Natural killer cell (primary cell): ENCODE measurements at regions not wholly inside any gene's neighbourhood (a gene's known extent, or its start where the extent isn't known, plus 50 kb on each side); places are given as distances from the start of the nearest gene placed in this dataset.

Experiments used
- ATAC-seq, 3 donors: fragments of 150-1000 bp in 2 of 3; fragments of 200-7000 bp in 1 of 3; cut with Tn5 transposase; 1 replicate in 1 of 3; 2 replicates in 2 of 3; pipeline ENCODE4 v1.10.0; 2021; ENCODE audit warnings: mild to moderate bottlenecking in 2 of 3, moderate library complexity in 2 of 3
- DNase-seq, 2 donors: peaks; one replicate each; pipeline versions ENCODE4 v3.0.0 to v3.0.0-alpha.2; 2013 to 2021; ENCODE audit warnings: mixed read lengths in 1 of 2
- H3K27ac ChIP-seq: one replicate; pipeline ENCODE4 v1.5.1; 2013; ENCODE audit warnings: mild to moderate bottlenecking, low read length
- H3K27me3 ChIP-seq: one replicate; pipeline ENCODE4 v1.6.1; 2013; ENCODE audit warnings: low read length; ENCODE audit not compliant: control insufficient read depth, insufficient read depth
- H3K36me3 ChIP-seq: one replicate; pipeline ENCODE4 v1.6.1; 2013; ENCODE audit warnings: low read length; ENCODE audit not compliant: control insufficient read depth, insufficient read depth
- H3K4me1 ChIP-seq: one replicate; pipeline ENCODE4 v1.6.1; 2013; ENCODE audit warnings: low read length; ENCODE audit not compliant: control insufficient read depth, insufficient read depth
- H3K4me3 ChIP-seq: one replicate; pipeline ENCODE4 v1.5.1; 2013; ENCODE audit warnings: low read length
- H3K9me3 ChIP-seq: one replicate; pipeline ENCODE4 v1.6.1; 2013; ENCODE audit warnings: low read length; ENCODE audit not compliant: control insufficient read depth, insufficient read depth
- H3K27ac Mint-ChIP-seq, 2 donors: one replicate each; pipeline ENCODE4 v1.8.0; 2022; ENCODE audit warnings: mild to moderate bottlenecking in 2 of 2, mixed read lengths in 2 of 2, moderate library complexity in 1 of 2
- H3K27me3 Mint-ChIP-seq, 2 donors: one replicate each; pipeline ENCODE4 v1.8.0; 2022; ENCODE audit warnings: low read depth in 2 of 2, mixed read lengths in 2 of 2
- H3K36me3 Mint-ChIP-seq: one replicate; pipeline ENCODE4 v1.8.0; 2022; ENCODE audit warnings: mixed read lengths
- H3K4me1 Mint-ChIP-seq, 2 donors: one replicate each; pipeline ENCODE4 v1.8.0; 2022; ENCODE audit warnings: mixed read lengths in 2 of 2
- H3K4me3 Mint-ChIP-seq: one replicate; pipeline ENCODE4 v1.8.0; 2022; ENCODE audit warnings: mild to moderate bottlenecking, moderate library complexity, mixed read lengths
- H3K9me3 Mint-ChIP-seq, 2 donors: one replicate each; pipeline ENCODE4 v1.8.0; 2022; ENCODE audit warnings: mixed read lengths in 2 of 2
- WGBS: methylation state at CpG from one replicate; pipeline ENCODE4 v1.1.7; 2013; ENCODE audit warnings: missing lambda C conversion rate; ENCODE audit not compliant: insufficient coverage; 5-methylcytosine and 5-hydroxymethylcytosine counted together
- intact Hi-C: fragments of 100-400 bp; cut with micrococcal nuclease; formaldehyde crosslinking; loops from one replicate; pipeline ENCODE4 v1.14.2; 2022
- TF ChIP-seq, protein P1 (sequence below): fragments of 200-600 bp; IDR thresholded peaks from one replicate; pipeline ENCODE4 v1.8.0; 2022; ENCODE audit warnings: antibody characterized with exemption

DNA sequence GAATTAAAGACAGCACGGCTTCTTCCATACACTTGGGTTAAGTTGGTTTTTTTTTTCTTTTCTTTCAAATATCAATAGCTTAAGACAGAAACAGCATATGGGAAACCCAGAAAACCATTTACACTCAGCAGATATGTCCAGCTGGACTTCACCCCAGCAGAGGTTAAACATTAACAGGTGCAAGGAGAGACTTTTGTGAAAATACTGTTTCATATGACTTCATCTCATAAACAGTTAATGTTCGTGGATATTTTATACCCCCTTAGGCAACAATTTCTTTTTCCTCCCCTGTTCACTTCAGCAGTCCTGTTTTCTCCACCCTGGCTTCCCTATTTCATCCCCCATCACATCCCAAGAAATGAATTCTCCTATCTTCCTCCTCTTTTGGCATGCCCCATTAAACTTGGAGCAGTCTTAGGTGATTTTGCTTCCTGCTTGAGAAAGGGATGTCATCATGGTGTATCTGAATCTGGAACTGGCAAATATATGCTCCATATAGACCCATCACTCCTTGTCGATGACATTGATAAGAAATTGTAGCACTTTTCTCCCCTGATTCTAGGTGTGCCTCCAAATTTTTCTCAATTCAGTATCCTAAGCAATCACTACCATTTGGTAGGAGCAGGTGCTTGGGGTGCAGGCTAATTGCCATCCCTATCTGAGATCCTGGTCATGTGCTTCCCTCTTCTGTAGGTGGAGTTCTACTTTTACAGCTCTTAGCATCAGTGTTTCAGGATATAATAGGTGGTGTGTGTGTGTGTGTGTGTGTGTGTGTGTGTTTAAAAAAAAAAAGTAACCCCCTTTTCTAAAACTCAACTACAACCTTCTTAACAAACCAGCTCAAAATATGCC is 67.9 kb downstream of the BMP4 start:
- H3K36me3 ChIP-seq, result no peaks in the 10 kb centered on the region
- intact Hi-C loops, result no loop called here

DNA sequence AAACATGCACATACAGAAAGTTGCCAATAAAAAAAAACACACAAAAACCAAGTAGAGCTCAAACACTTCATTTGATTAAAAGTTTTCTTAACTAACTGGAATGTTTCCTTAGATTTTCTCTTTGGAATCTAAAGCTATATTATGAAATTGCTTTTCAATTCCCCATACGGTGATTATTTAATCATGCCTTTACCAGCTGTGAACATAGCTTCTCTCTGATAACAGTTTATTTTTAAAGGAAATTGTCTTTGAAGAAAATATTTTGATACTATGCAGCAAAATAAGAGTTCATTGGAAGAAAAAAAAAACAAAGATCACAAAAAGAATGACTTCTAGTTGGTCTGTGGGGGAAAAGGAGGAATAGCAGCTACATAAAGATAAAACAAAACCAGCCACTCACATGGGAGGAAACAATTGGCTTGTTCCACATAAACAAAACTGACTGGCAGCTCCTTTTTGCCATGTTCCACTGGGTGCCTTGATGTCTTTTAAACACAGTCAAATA is 71.4 kb downstream of the BMP4 start:
- H3K4me1 Mint-ChIP-seq, result no peaks in the 10 kb centered on the region

More for the DNA sequence above, 67.9 kb downstream of the BMP4 start:
- H3K4me3 Mint-ChIP-seq, result no peak overlapping the region
- Histone ChIP-seq H3K9me3 (no peaks in the 10 kb centered on the region), H3K4me1 (no peaks in the 10 kb centered on the region), H3K27me3 (no peaks in the 10 kb centered on the region), H3K4me3 (no peak overlapping the region), H3K27ac (no peak overlapping the region)
- ATAC-seq (no peak), DNase-seq (no peak)
- H3K9me3 Mint-ChIP-seq, result peaks cover 7% of the 10 kb centered on the region in 2 donors
- H3K4me1 Mint-ChIP-seq, result no peaks in the 10 kb centered on the region
- no peaks in the 10 kb centered on the region for H3K27me3 Mint-ChIP-seq
- WGBS, result 77% methylated on average over 2 of the region's 3 CpGs
- H3K27ac Mint-ChIP-seq, result no peak overlapping the region
- H3K36me3 Mint-ChIP-seq, result no peaks in the 10 kb centered on the region
- TF ChIP-seq, protein P1, sequence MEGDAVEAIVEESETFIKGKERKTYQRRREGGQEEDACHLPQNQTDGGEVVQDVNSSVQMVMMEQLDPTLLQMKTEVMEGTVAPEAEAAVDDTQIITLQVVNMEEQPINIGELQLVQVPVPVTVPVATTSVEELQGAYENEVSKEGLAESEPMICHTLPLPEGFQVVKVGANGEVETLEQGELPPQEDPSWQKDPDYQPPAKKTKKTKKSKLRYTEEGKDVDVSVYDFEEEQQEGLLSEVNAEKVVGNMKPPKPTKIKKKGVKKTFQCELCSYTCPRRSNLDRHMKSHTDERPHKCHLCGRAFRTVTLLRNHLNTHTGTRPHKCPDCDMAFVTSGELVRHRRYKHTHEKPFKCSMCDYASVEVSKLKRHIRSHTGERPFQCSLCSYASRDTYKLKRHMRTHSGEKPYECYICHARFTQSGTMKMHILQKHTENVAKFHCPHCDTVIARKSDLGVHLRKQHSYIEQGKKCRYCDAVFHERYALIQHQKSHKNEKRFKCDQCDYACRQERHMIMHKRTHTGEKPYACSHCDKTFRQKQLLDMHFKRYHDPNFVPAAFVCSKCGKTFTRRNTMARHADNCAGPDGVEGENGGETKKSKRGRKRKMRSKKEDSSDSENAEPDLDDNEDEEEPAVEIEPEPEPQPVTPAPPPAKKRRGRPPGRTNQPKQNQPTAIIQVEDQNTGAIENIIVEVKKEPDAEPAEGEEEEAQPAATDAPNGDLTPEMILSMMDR, result no peak

DNA sequence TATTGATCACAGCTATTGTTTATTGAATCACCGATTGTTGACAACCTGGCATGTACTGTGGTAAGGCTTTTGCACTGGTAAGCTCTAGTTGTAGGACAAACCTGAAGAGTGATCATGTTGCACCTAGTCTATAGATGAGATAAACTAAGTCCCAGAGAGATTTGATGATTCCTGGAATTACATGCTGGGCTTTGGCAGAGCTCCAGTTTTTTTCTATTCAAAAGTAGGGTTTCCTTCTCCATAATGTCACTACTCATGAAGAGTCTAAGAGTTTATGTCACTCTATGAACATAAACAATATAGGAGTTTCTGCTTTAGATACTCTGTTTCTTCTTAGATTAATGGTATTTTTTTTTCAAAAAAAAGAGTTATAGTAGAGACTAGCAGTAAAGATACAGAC is 72.0 kb downstream of the BMP4 start:
- H3K36me3 Mint-ChIP-seq, result no peaks in the 10 kb centered on the region
- 97% methylated on average over 1 of the region's 1 CpG for WGBS
- Histone ChIP-seq H3K4me1 (no peaks in the 10 kb centered on the region), H3K27ac (no peak overlapping the region), H3K4me3 (no peak overlapping the region), H3K36me3 (no peaks in the 10 kb centered on the region), H3K9me3 (no peaks in the 10 kb centered on the region), H3K27me3 (no peaks in the 10 kb centered on the region)
- no peak for DNase-seq
- ATAC-seq, result no peak
- TF ChIP-seq, protein P1, result no peak
- H3K27ac Mint-ChIP-seq, result no peak overlapping the region
- no peak overlapping the region for H3K4me3 Mint-ChIP-seq
- intact Hi-C loops, result no loop called here
- peaks cover 7% of the 10 kb centered on the region in 2 donors for H3K9me3 Mint-ChIP-seq
- no peaks in the 10 kb centered on the region for H3K27me3 Mint-ChIP-seq
- no peaks in the 10 kb centered on the region for H3K4me1 Mint-ChIP-seq

More for the DNA sequence above, 71.4 kb downstream of the BMP4 start:
- no peaks in the 10 kb centered on the region for H3K9me3 ChIP-seq
- no peak overlapping the region for H3K27ac ChIP-seq
- no peaks in the 10 kb centered on the region for H3K36me3 Mint-ChIP-seq
- intact Hi-C loops, result no loop called here
- H3K4me3 ChIP-seq, result no peak overlapping the region
- no peaks in the 10 kb centered on the region for H3K36me3 ChIP-seq
- DNase-seq (no peak), ATAC-seq (no peak)
- TF ChIP-seq, protein P1, result no peak
- H3K9me3 Mint-ChIP-seq, result peaks cover 7% of the 10 kb centered on the region in 2 donors
- H3K4me1 ChIP-seq, result no peaks in the 10 kb centered on the region
- H3K27ac Mint-ChIP-seq, result no peak overlapping the region
- no CpG with 5 or more reads among the region's 1 CpG for WGBS
- no peaks in the 10 kb centered on the region for H3K27me3 ChIP-seq
- no peaks in the 10 kb centered on the region for H3K27me3 Mint-ChIP-seq
- no peak overlapping the region for H3K4me3 Mint-ChIP-seq
